GM21515 (cell line): ENCODE measurements at regions not wholly inside any gene's neighbourhood (a gene's known extent, or its start where the extent isn't known, plus 50 kb on each side); places are given as distances from the start of the nearest gene placed in this dataset.

Source experiments
- ATAC-seq: cut with Tn5 transposase; IDR thresholded peaks from one replicate; pipeline ENCODE4 v1.9.1; 2021; ENCODE audit not compliant: unreplicated experiment

DNA sequence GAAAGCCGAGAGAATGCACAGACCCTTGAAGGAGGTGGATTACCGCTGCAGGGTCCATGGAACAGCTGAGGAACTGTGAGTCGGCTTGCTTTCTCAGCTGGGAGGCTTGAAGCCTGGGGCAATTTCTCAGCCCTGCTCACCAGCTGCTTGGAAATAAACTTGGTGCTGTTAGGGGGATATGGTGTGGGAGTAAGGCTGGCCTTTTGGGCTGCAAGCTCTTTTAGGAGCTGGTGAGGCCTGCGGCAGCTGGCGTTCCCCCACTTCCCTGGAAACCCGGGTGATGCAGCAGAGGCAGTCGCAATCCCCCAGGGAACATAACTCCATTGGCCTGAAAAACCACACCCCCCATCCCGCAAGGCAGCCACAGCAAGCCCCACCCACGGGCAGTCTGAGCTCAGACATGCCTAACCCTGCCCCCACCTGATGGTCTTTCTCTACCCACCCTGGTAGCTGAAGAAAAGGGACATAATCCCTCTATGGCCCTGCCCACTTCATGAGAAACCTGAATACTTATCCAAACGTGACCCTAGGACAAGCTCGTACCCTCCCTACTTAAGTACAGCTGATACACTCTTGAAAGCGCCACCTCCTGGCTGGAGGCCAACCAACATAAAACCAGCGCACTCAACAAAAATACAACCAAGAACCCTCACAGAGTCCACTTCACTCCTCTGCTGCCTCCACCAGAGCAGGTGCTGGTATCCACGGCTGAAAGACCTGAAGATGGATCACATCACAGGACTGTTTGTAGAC is 1995.8 kb downstream of the NCAM2 start:
- ATAC-seq: no peak

DNA sequence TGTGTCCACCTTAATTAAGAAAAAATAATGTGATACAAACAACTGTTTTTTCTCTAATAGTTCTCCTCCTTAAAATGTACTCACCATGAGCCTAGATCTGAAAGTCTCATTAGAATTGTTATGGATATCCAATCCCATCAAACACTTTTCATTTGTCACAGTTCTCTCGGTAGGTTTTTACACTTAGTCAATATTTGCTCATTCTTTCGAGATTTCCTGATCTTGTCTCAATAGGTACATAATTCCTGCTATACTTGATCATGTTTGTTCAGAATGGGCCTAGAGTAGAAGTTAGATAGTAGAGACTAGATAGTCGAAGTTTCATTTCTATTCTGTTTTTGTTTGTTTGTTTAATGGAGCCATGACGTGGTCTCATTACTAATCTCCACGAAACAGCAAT is 2005.7 kb downstream of the NCAM2 start:
- no peak for ATAC-seq

DNA sequence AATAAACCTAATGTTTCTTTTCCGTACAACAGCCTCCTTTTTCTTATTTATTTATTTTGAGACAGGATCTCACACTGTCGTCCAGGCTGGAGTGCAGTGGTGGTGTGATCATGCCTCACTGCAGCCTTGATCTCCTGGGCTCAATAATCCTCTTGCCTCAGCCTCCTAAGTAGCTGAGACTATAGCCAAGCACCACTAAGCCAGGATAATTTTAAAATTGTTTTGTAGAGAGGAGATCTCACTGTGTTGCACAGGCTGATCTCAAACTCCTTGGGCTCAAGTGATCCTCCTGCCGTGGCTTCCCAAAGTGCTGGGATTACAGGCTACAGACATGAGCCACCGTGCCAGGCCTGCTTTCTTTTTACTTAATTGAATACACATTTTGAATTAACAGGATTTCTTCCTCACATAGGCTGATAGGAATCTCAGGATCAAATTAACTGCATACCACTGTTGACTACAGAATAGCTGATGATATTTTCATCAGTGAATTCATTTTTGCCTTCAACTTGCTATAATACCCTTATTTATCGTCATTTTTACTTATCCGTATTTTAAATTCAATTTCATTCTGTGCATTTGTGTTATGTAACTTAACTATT is 2010.5 kb downstream of the NCAM2 start:
- no peak for ATAC-seq

DNA sequence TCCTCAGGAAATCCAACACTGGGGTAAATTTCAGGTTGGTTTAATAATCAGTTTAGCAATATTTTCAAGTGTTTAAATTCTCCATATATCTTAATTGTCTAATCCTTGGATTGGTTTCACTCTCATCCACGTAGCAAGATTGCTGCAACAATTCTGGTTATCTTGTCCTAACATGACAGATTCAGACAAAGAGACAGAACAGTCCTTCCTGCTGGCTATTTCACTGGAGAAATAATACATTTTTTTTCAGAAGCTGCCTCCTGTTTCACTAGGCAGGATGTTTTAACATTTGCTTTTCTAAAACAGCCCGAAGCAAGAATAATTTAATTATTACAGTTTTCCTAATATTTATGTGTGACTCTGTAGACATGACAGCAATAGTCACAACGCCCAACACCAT is 2011.2 kb downstream of the NCAM2 start:
- no peak for ATAC-seq

DNA sequence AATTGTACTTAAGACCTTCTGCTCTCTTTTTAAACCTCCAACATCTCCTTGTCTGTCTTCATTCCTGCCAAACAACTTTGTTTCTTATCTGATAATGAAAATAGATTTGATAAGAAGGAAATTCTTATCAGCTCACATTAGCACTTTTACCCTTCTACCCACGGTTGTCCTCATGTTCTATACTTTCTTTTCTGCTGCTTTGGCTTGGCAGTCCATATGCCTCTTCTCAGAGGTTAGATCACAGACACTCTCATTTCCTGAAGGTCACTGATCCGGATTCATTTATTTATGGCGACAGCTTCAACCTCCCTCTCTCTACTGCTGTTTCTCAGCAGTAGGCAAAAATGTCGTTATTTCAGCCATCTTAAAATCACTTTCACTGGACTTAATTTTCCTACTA is 2015.8 kb downstream of the NCAM2 start:
- ATAC-seq: no peak

DNA sequence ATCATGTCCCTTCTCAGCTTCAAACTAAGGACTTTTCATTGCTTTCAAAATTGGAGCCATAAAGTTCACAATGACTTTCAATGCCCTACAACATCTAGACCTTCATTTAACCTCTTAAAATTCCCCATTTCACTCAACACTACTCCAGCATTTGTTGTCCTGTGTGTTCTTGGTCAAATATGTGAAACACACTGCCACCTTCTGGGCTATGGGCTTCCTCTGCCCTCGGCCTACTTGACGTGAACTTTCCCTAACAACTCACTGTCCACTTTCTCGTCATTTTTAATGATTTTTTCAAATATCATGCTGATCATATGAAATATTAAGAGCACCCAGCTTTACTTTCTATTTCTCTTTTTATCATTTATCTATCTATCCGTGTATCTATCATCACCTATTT is 2018.4 kb downstream of the NCAM2 start:
- ATAC-seq: no peak

DNA sequence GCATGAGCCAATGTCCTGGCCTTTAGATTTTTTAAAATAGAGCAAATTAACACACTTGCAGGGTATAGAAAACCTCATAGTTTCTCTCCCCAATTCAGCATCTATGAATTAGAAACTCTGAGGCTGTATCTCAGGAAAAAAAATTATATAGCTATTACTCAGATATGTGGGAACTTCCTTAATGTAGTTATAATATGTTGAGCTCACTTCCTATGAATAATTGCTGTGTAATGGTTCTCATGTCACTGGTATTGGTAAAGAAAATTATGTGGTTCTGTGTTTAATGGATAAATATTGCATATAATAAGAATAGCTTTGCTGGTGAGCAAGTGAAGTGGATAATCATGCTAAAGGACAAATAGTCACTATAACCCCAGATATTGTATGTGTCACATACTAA is 2019.8 kb downstream of the NCAM2 start:
- ATAC-seq: no peak

DNA sequence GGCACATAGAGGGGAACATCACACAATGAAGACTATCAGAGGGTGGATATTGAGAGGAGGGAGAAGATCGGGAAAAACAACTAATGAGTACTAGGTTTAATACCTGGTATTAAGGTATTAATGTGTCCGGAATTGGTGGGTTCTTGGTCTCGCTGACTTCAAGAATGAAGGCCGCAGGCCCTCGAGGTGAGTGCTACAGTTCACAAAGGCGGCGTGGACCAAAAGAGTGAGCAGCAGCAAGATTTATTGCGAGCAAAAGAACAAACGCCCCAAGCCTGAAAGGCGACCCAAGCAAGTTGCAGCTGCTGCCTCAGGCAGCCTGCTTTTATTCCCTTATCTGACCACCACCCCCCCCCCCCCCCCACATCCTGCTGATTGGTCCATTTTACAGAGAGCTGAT is 2022.8 kb downstream of the NCAM2 start:
- ATAC-seq: no peak

DNA sequence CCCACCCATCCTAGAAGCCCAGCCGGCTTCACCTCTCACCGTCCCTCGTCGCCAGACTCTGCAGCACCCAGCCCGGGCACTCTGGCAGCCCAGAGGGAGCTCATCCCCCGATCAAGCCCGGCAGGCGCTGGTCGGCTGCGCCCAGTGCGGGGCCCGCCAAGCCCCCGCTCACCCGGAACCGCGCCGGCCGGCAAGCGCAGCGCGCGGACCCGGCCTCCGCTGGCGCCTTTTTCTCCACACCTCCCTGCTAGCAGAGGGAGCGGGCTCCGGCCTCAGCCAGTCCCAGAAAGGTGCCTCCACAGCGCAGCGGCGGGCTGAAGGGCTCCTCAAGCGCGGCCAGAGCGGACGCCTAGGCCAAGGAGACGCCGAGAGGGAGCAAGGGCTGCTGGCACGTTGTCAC is 2023.3 kb downstream of the NCAM2 start:
- no peak for ATAC-seq

DNA sequence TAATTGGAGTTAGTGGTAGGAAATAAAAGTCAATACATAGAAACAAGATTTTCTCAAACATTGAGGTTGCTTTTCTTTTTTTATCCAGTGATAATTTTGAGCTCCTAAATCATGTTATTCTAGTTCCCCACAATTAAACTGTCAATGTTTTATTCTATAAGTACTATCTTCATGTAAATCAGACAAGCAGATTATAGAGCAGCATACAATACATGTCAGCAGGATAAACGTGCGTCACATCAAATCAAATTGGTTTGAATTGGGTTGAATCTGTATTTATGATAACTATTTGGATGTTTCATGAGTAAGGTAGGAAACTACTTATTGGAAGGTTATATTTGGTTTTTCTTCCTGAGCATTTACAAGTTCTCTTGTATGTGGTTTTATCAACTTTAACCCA is 2028.7 kb downstream of the NCAM2 start:
- ATAC-seq: no peak

DNA sequence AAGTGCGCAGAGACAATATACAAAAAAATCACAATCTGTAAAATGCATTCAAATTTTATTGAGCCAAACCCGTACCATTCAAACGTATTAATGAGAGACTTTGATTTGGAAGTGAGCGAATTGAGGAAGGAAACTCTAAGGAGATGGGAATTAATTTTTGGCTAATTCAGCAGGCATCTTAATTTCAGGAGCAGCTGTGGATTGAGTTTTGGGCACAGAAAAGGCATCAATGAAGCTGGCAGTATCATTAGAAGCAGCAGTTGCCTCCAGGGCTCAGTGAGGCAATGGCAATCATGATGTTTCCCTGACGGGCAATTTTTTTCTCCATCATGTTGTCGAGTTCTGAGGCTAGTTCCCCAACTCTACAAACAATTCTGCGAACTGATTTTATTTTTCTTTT is 2041.6 kb downstream of the NCAM2 start:
- ATAC-seq: no peak

DNA sequence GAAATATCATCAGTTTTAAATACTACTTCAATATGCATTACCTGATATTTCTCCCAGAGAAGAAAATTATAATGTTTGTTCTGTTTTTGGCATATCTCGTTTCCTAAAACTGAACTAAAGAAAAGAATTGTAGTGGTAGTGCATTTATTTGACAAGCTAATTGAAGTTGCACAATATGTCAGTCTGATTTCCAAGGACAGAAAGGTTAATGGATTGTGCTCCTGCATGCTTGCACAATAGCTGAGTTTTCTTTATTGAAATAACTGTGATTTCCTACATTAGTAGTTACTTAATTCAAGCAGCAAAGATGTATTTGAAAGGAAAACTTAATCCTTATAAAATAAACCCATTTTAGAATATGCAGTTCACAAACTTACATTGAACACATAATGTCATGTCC is 2047.7 kb downstream of the NCAM2 start:
- ATAC-seq: no peak

DNA sequence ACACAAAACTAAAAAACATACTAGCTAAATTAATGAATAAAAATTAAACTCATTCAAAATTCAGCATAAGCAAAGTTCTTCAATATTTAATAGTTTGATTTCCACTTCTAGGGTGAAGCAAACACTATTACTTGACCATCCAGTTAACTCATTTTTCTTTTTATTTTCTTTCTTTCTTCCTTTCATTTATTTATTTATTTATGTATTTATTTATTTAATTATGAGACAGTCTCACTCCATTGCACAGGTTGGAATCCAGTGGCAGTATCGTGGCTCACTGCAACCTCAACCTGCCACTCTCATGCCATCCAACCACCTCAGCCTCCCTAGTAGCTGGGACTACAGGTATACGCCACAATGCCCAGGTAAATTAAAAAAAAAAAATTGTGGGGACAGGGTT is 2069.5 kb downstream of the NCAM2 start:
- no peak for ATAC-seq

DNA sequence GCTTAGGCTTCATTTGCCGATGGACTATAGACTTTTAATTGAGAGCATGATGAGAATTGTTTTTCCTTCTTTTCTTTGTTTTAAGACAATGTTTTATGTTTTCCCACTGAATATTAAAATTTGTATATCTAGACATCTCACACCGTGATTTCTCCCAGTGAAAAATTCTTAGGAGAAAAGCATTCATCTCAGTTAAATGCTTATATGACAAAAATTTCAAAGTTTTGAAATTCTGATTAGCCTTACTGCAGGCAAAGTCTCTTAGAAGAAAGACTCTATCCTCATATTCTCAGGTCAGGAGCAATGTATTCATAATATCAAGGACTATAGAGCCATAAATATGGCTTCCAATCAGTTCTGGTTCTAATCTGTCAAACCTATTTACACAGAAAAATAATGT is 2085.0 kb downstream of the NCAM2 start:
- no peak for ATAC-seq

DNA sequence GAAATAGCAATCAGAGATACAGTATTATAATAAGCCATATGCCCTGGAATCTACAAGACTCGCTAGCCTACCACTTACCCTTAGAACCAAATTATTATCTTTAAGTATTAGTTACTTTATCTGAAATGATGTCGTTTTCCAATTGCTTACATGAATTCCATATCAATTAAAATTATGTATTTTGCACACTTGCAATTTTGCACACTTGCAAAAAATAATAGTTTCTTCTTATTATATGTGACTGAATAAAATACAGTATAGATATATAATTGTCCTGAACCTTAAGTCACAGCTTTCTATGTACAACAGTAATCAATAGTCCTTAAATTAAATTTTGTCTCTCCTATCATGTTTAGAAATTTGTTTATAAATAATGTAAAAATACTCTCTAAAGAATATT is 2095.1 kb downstream of the NCAM2 start:
- no peak for ATAC-seq

DNA sequence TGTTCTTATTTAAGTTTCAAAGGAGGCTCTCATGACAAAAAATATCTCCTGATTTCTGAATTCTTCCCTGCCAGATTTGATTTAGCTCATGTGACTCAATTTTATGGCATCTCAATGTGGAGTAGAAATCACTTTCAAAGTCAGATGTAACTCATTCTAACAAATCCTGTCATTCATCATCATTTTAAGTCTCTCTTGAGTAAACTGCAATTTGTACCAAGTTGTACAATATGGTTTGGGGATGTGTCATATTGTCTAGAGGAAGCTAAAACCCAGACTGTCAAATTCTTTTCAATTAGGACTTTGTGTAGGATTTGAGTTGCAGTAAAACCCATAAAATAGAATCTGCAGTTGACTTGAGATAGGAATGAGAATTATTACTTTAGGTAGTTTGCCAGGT is 2101.0 kb downstream of the NCAM2 start:
- ATAC-seq: no peak

DNA sequence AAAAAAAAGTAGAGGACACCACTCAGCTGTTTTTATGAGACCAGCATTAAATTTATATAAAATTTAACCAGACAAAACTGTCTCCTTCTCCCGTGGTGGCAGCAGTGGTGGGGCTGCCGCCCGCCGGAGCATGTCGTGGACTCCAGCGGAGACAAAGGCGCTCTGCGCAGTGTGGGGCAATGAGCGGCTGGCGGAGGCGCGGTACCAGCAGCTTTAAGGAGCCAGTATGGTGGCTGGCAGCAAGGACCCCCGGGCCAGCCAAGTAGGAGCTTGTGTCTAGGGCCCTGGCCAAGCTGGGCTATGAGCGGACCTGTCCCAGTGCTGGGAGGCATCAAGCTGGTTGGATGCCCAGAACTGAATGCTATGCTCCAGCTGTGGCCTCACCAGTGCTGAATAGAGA is 2102.9 kb downstream of the NCAM2 start:
- no peak for ATAC-seq

DNA sequence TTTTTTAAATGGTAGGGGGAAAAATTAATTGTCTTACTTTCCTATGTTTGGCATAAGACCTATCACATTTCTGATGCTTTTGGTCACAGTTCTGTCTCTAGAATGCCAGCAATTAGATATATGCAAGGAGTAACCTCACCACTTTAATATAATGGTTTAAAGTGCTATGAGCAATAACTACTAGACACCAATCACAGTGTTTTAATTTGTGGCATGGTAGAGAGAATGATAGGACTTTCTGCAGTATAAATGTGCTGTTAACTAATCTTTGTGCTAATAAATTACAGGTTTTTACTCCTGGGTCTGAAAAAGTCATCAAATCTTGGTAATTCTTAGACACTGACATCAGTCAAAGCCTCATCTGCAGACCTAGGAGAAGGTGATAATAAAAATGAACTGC is 2110.3 kb downstream of the NCAM2 start:
- ATAC-seq: no peak

DNA sequence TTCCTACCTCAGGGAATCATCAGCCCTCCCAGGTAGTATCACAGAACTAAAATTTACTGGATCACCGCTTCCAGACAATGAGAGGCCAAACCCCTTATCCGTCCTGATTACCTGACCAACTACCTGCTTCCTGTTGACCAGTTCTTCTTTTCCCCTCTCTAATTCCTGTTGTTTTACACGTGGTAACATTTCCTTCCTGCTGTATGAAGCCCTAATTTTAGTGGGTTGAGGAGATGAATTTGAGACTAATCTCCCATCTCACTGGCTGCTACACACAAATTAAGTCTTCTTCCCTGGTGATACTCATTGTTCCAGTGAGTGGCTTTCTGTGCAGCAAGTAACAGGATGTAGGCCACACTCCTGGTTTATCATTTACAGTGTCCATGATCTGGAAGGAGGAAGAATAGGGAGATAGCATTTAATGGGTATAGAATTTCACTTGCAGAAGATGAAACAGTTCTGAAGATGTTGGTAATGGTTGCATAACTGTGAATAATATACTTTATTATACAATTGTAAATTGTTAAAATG is 2112.9 kb downstream of the NCAM2 start:
- ATAC-seq: no peak

DNA sequence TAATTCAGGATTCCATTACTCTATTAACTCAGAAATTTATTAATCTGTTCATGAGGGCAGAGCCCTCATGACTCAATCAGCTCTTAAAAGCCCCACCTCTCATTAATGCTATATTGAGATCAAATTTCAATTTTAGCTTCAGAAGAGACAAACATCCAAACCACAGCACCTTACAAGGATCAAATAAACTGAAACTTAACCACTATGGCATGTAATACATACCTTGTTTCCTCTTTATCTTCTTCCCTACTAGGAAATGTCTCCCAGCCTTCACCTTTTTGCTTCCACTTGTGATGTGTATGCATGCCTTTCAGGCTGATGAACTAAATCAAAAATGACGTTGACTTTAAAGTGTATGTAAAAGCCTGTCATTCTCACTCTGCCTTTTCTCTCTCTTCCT is 2121.3 kb downstream of the NCAM2 start:
- ATAC-seq: no peak

DNA sequence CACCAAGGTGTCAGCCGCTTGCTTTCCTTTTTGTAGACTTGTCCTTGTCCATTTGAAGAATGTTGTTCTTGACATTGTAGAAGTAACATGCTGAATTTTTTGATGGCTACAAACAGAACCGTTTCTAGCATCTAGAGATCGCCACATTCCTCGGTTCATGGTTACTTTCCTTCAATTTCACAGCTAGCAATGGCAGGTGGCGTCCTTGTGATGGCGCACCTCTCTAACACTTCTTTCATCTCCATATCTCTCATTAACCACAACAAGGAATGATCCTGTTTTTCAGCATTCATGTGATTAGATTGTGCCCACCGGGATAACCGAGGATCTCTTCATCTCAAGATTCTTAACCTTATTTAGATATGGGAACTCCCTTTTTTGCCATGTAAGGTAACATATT is 2129.8 kb downstream of the NCAM2 start:
- no peak for ATAC-seq

DNA sequence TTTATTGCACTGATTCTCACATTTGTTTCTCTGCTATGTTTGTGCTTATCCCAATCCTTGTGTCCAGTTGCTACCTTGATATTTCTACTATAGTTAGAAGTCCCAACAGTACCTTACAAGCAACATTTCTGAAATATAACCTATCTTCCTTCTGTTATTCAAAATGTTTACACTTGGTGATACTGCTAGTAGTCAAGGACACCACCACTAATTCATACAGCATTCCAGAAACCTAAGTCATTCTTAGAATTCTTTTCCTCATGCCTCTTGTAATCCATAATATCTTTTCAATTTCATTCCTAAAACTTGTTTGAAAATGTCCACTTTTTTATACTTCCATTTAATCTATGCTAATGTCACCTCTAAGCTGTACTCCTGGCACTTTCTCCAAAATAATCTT is 2132.1 kb downstream of the NCAM2 start:
- no peak for ATAC-seq

DNA sequence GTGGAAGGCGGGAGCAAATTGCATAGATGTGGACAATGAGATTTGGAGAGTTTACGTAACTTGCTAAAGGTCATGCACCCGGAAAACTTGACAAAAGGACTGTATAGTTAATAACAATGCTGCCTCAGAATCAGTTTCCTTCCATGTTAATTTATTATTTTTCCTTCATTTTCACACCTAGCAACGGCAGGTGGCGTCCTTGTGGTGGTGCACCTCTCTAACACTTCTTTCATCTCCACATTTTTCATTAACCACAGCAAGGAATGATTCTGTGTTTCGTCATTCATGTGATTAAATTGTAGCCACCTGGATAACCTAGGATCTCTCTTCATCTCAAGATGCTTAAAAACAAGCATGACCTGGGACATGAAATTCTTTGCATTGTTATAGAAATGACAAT is 2133.0 kb downstream of the NCAM2 start:
- no peak for ATAC-seq
